ENCODE measurements at regions not wholly inside any gene's neighbourhood (a gene's known extent, or its start where the extent isn't known, plus 50 kb on each side); places are given as distances from the start of the nearest gene placed in this dataset.

- DNase-seq = no peak
- no peak overlapping the region for H3K4me3 ChIP-seq
- ATAC-seq (ENCODE audit: insufficient read depth, low FRiP score) = no peak
- no peak overlapping the region for H3K9ac ChIP-seq (ENCODE audit: insufficient read depth in 1 of 2, low read length in 2 of 2)
- H3K27ac ChIP-seq (ENCODE audit: low read depth in 1 of 2, low read length in 1 of 2) = no peak overlapping the region
- peaks cover 0 to 2% (median under 1%) of the 10 kb centered on the region in 4 donors for H3K9me3 ChIP-seq (ENCODE audit: control insufficient read depth in 4 of 4, insufficient read depth in 3 of 4, low read length in 3 of 4)
- no peak for TF ChIP-seq CTCF (IDR thresholded peaks at IDR 0.05; ENCODE audit: control extremely low read depth, extremely low read depth)
- H3K27me3 ChIP-seq (ENCODE audit: control insufficient read depth in 3 of 3, insufficient read depth in 3 of 3, low read length in 2 of 3) = no peaks in the 10 kb centered on the region
- H3K4me1 ChIP-seq (ENCODE audit: control insufficient read depth in 5 of 5, insufficient read depth in 5 of 5, low read length in 5 of 5) = no peaks in the 10 kb centered on the region
- H3K36me3 ChIP-seq (ENCODE audit: control insufficient read depth in 4 of 4, insufficient read depth in 4 of 4, low read length in 4 of 4) = no peaks in the 10 kb centered on the region
- WGBS, 2 donors = 56 to 63% methylated on average over 4 of the region's 4 CpGs
Measured at GRCh38 chr16:52363082-52363481, 183.9 kb downstream of the TOX3 start.

GRCh38 chr16:52357711-52358110, 189.2 kb downstream of the TOX3 start:
- ATAC-seq (ENCODE audit: insufficient read depth, low FRiP score) (no peak), DNase-seq (no peak)
- no peak overlapping the region for H3K27ac ChIP-seq (ENCODE audit: low read depth in 1 of 2, low read length in 1 of 2)
- H3K4me3 ChIP-seq = no peak overlapping the region
- no peaks in the 10 kb centered on the region for H3K36me3 ChIP-seq (ENCODE audit: control insufficient read depth in 4 of 4, insufficient read depth in 4 of 4, low read length in 4 of 4)
- TF ChIP-seq CTCF (IDR thresholded peaks at IDR 0.05; ENCODE audit: control extremely low read depth, extremely low read depth) = no peak
- 56 to 73% methylated on average over 4 of the region's 4 CpGs for WGBS, 2 donors
- no peak overlapping the region for H3K9ac ChIP-seq (ENCODE audit: insufficient read depth in 1 of 2, low read length in 2 of 2)
- H3K4me1 ChIP-seq (ENCODE audit: control insufficient read depth in 5 of 5, insufficient read depth in 5 of 5, low read length in 5 of 5) = no peaks in the 10 kb centered on the region
- no peaks in the 10 kb centered on the region for H3K27me3 ChIP-seq (ENCODE audit: control insufficient read depth in 3 of 3, insufficient read depth in 3 of 3, low read length in 2 of 3)
- peaks cover 0 to 3% (median 2%) of the 10 kb centered on the region in 4 donors for H3K9me3 ChIP-seq (ENCODE audit: control insufficient read depth in 4 of 4, insufficient read depth in 3 of 4, low read length in 3 of 4)

- DNase-seq = no peak
- TF ChIP-seq CTCF (IDR thresholded peaks at IDR 0.05; ENCODE audit: control extremely low read depth, extremely low read depth) = no peak
- no peaks in the 10 kb centered on the region for H3K4me1 ChIP-seq (ENCODE audit: control insufficient read depth in 5 of 5, insufficient read depth in 5 of 5, low read length in 5 of 5)
- no peak overlapping the region for H3K27ac ChIP-seq (ENCODE audit: low read depth in 1 of 2, low read length in 1 of 2)
- no peaks in the 10 kb centered on the region for H3K36me3 ChIP-seq (ENCODE audit: control insufficient read depth in 4 of 4, insufficient read depth in 4 of 4, low read length in 4 of 4)
- 83 to 84% methylated on average over 1 of the region's 1 CpG for WGBS, 2 donors
- H3K27me3 ChIP-seq (ENCODE audit: control insufficient read depth in 3 of 3, insufficient read depth in 3 of 3, low read length in 2 of 3) = no peaks in the 10 kb centered on the region
- ATAC-seq (ENCODE audit: insufficient read depth, low FRiP score) = no peak
- no peak overlapping the region for H3K4me3 ChIP-seq
- no peak overlapping the region for H3K9ac ChIP-seq (ENCODE audit: insufficient read depth in 1 of 2, low read length in 2 of 2)
- H3K9me3 ChIP-seq (ENCODE audit: control insufficient read depth in 4 of 4, insufficient read depth in 3 of 4, low read length in 3 of 4) = peaks cover 0 to 3% (median under 1%) of the 10 kb centered on the region in 4 donors
Measured at GRCh38 chr16:52353249-52353648, 193.7 kb downstream of the TOX3 start.

GRCh38 chr16:52351451-52351850, 195.5 kb downstream of the TOX3 start:
- WGBS, 2 donors = 83 to 85% methylated on average over 5 of the region's 5 CpGs

More at GRCh38 chr16:52351451-52351850, 195.5 kb downstream of the TOX3 start:
- Histone ChIP-seq H3K36me3 (ENCODE audit: control insufficient read depth in 4 of 4, insufficient read depth in 4 of 4, low read length in 4 of 4) (no peaks in the 10 kb centered on the region), H3K4me1 (ENCODE audit: control insufficient read depth in 5 of 5, insufficient read depth in 5 of 5, low read length in 5 of 5) (no peaks in the 10 kb centered on the region), H3K9me3 (ENCODE audit: control insufficient read depth in 4 of 4, insufficient read depth in 3 of 4, low read length in 3 of 4) (no peaks in the 10 kb centered on the region), H3K9ac (ENCODE audit: insufficient read depth in 1 of 2, low read length in 2 of 2) (no peak overlapping the region), H3K27me3 (ENCODE audit: control insufficient read depth in 3 of 3, insufficient read depth in 3 of 3, low read length in 2 of 3) (no peaks in the 10 kb centered on the region), H3K4me3 (no peak overlapping the region), H3K27ac (ENCODE audit: low read depth in 1 of 2, low read length in 1 of 2) (no peak overlapping the region)
- TF ChIP-seq CTCF (IDR thresholded peaks at IDR 0.05; ENCODE audit: control extremely low read depth, extremely low read depth) = no peak
- ATAC-seq (ENCODE audit: insufficient read depth, low FRiP score) (no peak), DNase-seq (no peak)

Measured in lung (tissue), 11 donors.